Upper lobe of left lung (tissue), 4 donors: ENCODE measurements at regions not wholly inside any gene's neighbourhood (a gene's known extent, or its start where the extent isn't known, plus 50 kb on each side); places are given as distances from the start of the nearest gene placed in this dataset.
"Not testable (repeated sequence)": the region's sequence is repeated elsewhere in the genome, so short reads cannot be mapped to it uniquely, and the experiment has no call there.

Experiments used
- EP300 ChIP-seq, 4 donors: sonication (generic); formaldehyde crosslinking; IDR thresholded peaks; one replicate each; pipeline ENCODE4 v1.5.1; 2017; ENCODE audit warnings: antibody characterized with exemption in 4 of 4, control low read depth in 2 of 4
- POLR2A ChIP-seq, 4 donors: fragments of 450-650 bp; IDR thresholded peaks; one replicate each; pipeline ENCODE4 v1.5.1; 2016 to 2017; ENCODE audit warnings: antibody characterized with exemption in 4 of 4, mild to moderate bottlenecking in 2 of 4
- POLR2AphosphoS5 ChIP-seq, 2 donors: sonication (generic); formaldehyde crosslinking; IDR thresholded peaks; one replicate each; pipeline ENCODE4 v1.5.1; 2017; ENCODE audit warnings: antibody characterized with exemption in 2 of 2
- TF ChIP-seq, protein P1 (sequence below), 6 experiments: fragments of 450-650 bp in 4 of 6; fragments of 200-600 bp in 2 of 6; sonication (generic) in 2 of 6; IDR thresholded peaks; one replicate each; pipeline ENCODE4 v1.5.1; 2016 to 2019; ENCODE audit warnings: antibody characterized with exemption in 6 of 6

DNA sequence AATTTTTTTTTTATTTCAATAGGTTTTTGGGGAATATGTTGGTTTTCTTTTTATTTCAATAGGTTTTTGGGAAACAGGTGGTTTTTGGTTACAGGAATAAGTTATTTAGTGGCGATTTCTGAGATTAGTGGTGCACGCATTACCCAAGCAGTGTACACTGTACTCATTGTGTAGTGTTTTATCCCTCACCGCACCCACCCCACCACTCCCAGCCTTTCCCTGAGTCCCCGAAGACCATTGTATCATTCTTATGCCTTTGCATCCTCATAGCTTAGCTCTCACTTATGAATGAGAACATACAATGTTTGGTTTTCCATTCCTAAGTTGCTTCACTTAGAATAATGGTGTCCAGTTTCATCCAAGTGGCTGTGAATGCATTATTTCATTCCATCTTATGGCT is 2142.4 kb upstream of the DEFB115 start:
- TF ChIP-seq POLR2A, POLR2AphosphoS5, EP300 (IDR thresholded peaks at IDR 0.05): not testable (repeated sequence)
- TF ChIP-seq, protein P1, sequence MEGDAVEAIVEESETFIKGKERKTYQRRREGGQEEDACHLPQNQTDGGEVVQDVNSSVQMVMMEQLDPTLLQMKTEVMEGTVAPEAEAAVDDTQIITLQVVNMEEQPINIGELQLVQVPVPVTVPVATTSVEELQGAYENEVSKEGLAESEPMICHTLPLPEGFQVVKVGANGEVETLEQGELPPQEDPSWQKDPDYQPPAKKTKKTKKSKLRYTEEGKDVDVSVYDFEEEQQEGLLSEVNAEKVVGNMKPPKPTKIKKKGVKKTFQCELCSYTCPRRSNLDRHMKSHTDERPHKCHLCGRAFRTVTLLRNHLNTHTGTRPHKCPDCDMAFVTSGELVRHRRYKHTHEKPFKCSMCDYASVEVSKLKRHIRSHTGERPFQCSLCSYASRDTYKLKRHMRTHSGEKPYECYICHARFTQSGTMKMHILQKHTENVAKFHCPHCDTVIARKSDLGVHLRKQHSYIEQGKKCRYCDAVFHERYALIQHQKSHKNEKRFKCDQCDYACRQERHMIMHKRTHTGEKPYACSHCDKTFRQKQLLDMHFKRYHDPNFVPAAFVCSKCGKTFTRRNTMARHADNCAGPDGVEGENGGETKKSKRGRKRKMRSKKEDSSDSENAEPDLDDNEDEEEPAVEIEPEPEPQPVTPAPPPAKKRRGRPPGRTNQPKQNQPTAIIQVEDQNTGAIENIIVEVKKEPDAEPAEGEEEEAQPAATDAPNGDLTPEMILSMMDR (IDR thresholded peaks at IDR 0.05): not testable (repeated sequence)
